Heart right ventricle (tissue), 16 donors: ENCODE measurements at regions not wholly inside any gene's neighbourhood (a gene's known extent, or its start where the extent isn't known, plus 50 kb on each side); places are given as distances from the start of the nearest gene placed in this dataset.
A peak's percentile ranks its signal among the peaks of the same experiment; 100 is the strongest.

Experiments used
- ATAC-seq, 8 donors: fragments of 200-7000 bp; cut with Tn5 transposase; one replicate each; pipeline ENCODE4 v1.9.1; 2020; ENCODE audit warnings: mild to moderate bottlenecking in 8 of 8, moderate library complexity in 8 of 8, moderate number of reproducible peaks in 1 of 8
- DNase-seq, 2 donors: peaks; one replicate each; pipeline ENCODE4 v3.0.0-alpha.2; 2020
- H3K27ac ChIP-seq, 10 donors: fragments of 200-600 bp; sonication (generic) in 2 of 10; one replicate each; pipeline versions ENCODE4 v1.5.0 to v1.8.0; 2020 to 2022; ENCODE audit warnings: mild to moderate bottlenecking in 3 of 10
- H3K27me3 ChIP-seq, 7 donors: fragments of 200-600 bp; one replicate each; pipeline ENCODE4 v1.8.0; 2021 to 2022; ENCODE audit warnings: mild to moderate bottlenecking in 2 of 7
- H3K36me3 ChIP-seq, 9 donors: fragments of 200-600 bp; sonication (generic) in 1 of 9; one replicate each; pipeline versions ENCODE4 v1.5.0 to v1.8.0; 2020 to 2022; ENCODE audit warnings: mild to moderate bottlenecking in 2 of 9
- H3K4me1 ChIP-seq, 9 donors: fragments of 200-600 bp; sonication (generic) in 1 of 9; one replicate each; pipeline versions ENCODE4 v1.5.0 to v1.8.0; 2020 to 2022; ENCODE audit warnings: mild to moderate bottlenecking in 4 of 9
- H3K4me3 ChIP-seq, 10 donors: fragments of 200-600 bp; sonication (generic) in 2 of 10; one replicate each; pipeline versions ENCODE4 v1.5.0 to v1.8.0; 2020 to 2022; ENCODE audit warnings: mild to moderate bottlenecking in 7 of 10, moderate library complexity in 2 of 10
- H3K9me3 ChIP-seq, 11 donors: fragments of 200-600 bp in 10 of 11; sonication (generic) in 2 of 11; one replicate each; pipeline versions ENCODE4 v1.5.0 to v1.8.0; 2013 to 2022; ENCODE audit warnings: mild to moderate bottlenecking in 2 of 11, control low read depth in 1 of 11, moderate library complexity in 1 of 11
- WGBS, 2 donors: extraction: QIAGEN DNeasy Blood & Tissue Kit; methylation state at CpG; one replicate each; pipeline ENCODE4 v1.1.7; 2013; ENCODE audit warnings: inconsistent platforms in 1 of 2; 5-methylcytosine and 5-hydroxymethylcytosine counted together
- intact Hi-C, 10 donors: fragments of 100-400 bp; cut with DNase I; formaldehyde crosslinking; loops; one replicate each; pipeline versions ENCODE4 v1.11.1 to v1.14.2; 2022
- TF ChIP-seq, protein P1 (sequence below), 9 donors: fragments of 200-600 bp; sonication (generic) in 2 of 9; IDR thresholded peaks; one replicate each; pipeline versions ENCODE4 v1.5.0 to v1.8.0; 2021 to 2022; ENCODE audit warnings: antibody characterized with exemption in 9 of 9, mild to moderate bottlenecking in 5 of 9, moderate library complexity in 1 of 9
- donor health status: Arrhythmogenic right ventricular cardiomyopathy.
- donor health status: ischemic (EF 13 %, LVEDD 7.1; RV severe dilation, severe dysfunction).
- donor health status: healthy with polysubstance abuse.
- donor health status: DM: no; HTN: yes; CAD: no.
- donor health status: DM: no; HTN: no; CAD: no.
- donor health status: ischemic (EF 25% LVEDD 6.9; RV normal size, moderate dysfunction).
- donor health status: ischemic (EF 25% LVEDD 5.7; RV mildly dilated, moderate dysfunction).
- donor health status: healthy.
- donor health status: DM: yes; HTN: yes; CAD: no.
- donor health status: Ischemic cardiomyopathy.
- donor health status: ischemic (EF 35%, LVEDD 5.7; RV mildly dilated, moderate dysfunction).
- donor health status: nonischemic (EF 11% LVEDD 7.7; RV severe dilation, severe dysfunction).
- donor health status: DM: yes; HTN: yes; CAD: no.
- donor health status: PGD.
- donor health status: ischemic (EF 29% LVEDD 5.4; RV normal size, mild dysfunction).
- donor health status: nonischemic (EF 23%, LVEDD 6.1; RV moderate dilation, normal function).

DNA sequence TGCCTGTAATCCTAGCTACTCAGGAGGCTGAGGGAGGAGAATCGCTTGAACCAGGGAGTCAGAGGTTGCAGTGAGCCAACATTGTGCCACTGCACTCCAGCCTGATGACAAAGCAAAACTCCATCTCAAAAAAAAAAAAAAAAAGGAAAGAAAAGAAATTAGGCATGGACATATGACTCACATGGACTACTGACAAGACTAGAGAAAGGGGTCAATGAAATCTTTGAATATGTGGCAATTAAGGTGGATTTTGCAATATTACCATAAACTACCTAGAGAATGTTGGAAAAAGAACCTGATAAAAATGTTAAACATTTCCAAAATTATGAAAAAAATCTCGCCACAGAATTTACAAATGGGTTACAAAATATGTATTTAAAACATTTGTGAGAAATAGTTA, 873.6 kb downstream of the C12orf50 start:
- 81 to 85% methylated on average over 2 of the region's 2 CpGs for WGBS, 2 donors
- ATAC-seq (no peak), DNase-seq (no peak)
- Histone ChIP-seq H3K4me3 (no peak overlapping the region), H3K27ac (no peak overlapping the region), H3K36me3 (no peaks in the 10 kb centered on the region), H3K9me3 (no peaks in the 10 kb centered on the region), H3K27me3 (no peaks in the 10 kb centered on the region), H3K4me1 (peaks cover 0 to 6% (median 0%) of the 10 kb centered on the region in 9 donors)
- intact Hi-C loops: no loop called here
- TF ChIP-seq, protein P1, sequence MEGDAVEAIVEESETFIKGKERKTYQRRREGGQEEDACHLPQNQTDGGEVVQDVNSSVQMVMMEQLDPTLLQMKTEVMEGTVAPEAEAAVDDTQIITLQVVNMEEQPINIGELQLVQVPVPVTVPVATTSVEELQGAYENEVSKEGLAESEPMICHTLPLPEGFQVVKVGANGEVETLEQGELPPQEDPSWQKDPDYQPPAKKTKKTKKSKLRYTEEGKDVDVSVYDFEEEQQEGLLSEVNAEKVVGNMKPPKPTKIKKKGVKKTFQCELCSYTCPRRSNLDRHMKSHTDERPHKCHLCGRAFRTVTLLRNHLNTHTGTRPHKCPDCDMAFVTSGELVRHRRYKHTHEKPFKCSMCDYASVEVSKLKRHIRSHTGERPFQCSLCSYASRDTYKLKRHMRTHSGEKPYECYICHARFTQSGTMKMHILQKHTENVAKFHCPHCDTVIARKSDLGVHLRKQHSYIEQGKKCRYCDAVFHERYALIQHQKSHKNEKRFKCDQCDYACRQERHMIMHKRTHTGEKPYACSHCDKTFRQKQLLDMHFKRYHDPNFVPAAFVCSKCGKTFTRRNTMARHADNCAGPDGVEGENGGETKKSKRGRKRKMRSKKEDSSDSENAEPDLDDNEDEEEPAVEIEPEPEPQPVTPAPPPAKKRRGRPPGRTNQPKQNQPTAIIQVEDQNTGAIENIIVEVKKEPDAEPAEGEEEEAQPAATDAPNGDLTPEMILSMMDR (IDR thresholded peaks at IDR 0.05): no peak

DNA sequence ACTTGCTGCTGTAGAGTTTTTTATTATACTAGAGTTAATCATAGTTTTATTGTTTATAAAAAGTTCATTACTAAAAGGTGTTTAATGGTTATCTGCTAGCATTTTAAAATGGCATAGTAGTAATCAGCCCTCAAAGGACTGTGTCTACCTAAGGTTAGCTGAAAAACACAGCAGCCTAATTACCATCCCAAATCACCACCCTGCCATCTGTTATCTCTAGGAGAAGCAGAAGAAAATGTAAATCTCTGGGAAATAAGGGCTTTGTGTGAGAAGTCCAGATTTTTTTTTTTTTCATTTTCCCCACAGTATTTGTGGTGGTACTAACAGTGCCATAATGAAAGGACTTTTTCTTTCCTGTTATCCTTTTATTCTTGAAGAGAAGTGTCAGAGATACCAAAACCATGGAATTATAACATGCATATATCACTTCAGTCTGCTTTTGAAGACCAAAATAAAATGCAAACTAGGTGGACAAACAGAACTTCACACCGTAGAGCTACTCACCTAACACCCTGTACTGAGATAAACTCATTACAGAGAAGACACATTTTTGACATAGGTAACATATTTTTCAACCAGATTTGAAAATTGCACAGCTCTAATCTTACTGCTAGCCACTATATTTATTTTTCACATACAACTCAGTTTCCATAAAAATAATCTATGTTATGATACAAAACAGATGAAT, 876.2 kb downstream of the C12orf50 start:
- H3K4me3 ChIP-seq: no peak overlapping the region
- WGBS, 2 donors: 35 to 36% methylated on average over 1 of the region's 1 CpG
- no peaks in the 10 kb centered on the region for H3K27me3 ChIP-seq
- DNase-seq: no peak
- peak in 2 of 8 donors; percentile 50 to 61 for ATAC-seq
- H3K9me3 ChIP-seq: peaks cover 0 to 9% (median 0%) of the 10 kb centered on the region in 11 donors
- peaks cover 0 to 6% (median 0%) of the 10 kb centered on the region in 9 donors for H3K4me1 ChIP-seq
- TF ChIP-seq, protein P1 (IDR thresholded peaks at IDR 0.05): no peak
- H3K36me3 ChIP-seq: no peaks in the 10 kb centered on the region
- H3K27ac ChIP-seq: peak overlapping the region in 2 of 10 donors; percentile 24 to 65
- intact Hi-C loops: no loop called here

DNA sequence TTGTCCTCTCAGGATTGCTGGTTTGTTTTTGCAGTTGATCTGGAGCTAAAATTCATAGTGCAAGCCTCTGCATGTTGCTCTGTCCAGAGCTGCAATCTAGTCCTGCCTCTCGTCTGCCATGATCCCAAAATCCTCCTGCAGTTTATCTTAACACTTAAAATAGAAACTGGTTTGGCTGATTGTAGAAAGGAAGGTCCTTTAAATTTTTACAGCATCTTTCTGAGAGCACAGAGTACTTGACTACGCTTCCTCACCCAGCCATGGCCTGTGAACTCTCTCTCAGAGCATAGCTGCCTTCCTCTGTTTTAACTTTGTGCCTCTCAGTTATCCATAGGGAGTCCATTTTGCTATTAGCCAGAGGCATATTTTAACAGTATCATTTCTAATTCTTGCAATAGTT, 877.1 kb downstream of the C12orf50 start:
- Histone ChIP-seq H3K9me3 (peaks cover 0 to 9% (median 0%) of the 10 kb centered on the region in 11 donors), H3K4me3 (no peak overlapping the region), H3K4me1 (peaks cover 0 to 6% (median 0%) of the 10 kb centered on the region in 9 donors), H3K27ac (peak overlapping the region in 1 of 10 donors; percentile 65), H3K36me3 (no peaks in the 10 kb centered on the region), H3K27me3 (no peaks in the 10 kb centered on the region)
- ATAC-seq (peak in 6 of 8 donors; percentile 29 to 88 (median 66)), DNase-seq (no peak)
- intact Hi-C loops: no loop called here
- TF ChIP-seq, protein P1 (IDR thresholded peaks at IDR 0.05): no peak
- WGBS, 2 donors: 27 to 38% methylated on average over 2 of the region's 2 CpGs

DNA sequence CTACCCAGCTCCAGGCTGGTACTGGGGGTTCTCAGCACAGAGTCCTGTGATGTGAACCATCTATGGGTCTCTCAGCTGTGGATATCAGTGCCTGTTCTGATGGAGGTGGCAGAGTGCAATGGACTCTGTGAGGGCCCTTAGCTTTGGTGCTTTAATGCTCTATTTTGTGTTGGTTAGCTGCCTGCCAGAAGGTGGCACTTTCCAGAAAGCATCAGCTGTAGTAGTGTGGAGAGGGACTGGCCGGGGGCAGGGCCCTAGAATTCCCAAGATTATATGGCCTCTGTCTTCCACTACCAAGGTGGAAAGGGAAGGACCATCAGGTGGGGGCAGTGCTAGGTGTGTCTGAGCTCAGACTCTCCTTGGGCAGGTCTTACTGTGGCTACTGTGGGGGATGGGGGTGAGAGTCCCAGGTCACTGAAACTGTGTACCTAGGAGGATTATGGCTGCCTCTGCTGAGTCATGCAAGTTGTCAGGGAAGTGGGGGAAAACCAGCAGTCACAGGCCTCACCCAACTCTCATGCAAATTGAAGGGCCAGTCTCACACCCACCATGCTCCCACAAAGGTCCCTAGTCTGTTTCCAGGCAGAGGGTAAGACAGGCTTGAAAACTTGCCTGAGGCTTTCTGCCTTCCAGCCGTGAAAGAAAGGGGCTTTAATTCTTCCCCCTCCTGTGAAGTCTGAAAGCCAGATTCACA, 878.1 kb downstream of the C12orf50 start:
- no peak overlapping the region for H3K4me3 ChIP-seq
- H3K4me1 ChIP-seq: peaks cover 0 to 6% (median 0%) of the 10 kb centered on the region in 9 donors
- TF ChIP-seq, protein P1 (IDR thresholded peaks at IDR 0.05): no peak
- peaks cover 0 to 9% (median 0%) of the 10 kb centered on the region in 11 donors for H3K9me3 ChIP-seq
- no peaks in the 10 kb centered on the region for H3K27me3 ChIP-seq
- 63 to 67% methylated on average over 2 of the region's 2 CpGs for WGBS, 2 donors
- peak overlapping the region in 1 of 10 donors; percentile 65 for H3K27ac ChIP-seq
- no peak for ATAC-seq
- intact Hi-C loops: no loop called here
- H3K36me3 ChIP-seq: no peaks in the 10 kb centered on the region
- DNase-seq: no peak
